GM21786 (cell line): ENCODE measurements at regions not wholly inside any gene's neighbourhood (a gene's known extent, or its start where the extent isn't known, plus 50 kb on each side); places are given as distances from the start of the nearest gene placed in this dataset.
"Not testable (repeated sequence)": the region's sequence is repeated elsewhere in the genome, so short reads cannot be mapped to it uniquely, and the experiment has no call there.

Source experiments
- ATAC-seq: cut with Tn5 transposase; IDR thresholded peaks from one replicate; pipeline ENCODE4 v1.9.1; 2021; ENCODE audit not compliant: unreplicated experiment

DNA sequence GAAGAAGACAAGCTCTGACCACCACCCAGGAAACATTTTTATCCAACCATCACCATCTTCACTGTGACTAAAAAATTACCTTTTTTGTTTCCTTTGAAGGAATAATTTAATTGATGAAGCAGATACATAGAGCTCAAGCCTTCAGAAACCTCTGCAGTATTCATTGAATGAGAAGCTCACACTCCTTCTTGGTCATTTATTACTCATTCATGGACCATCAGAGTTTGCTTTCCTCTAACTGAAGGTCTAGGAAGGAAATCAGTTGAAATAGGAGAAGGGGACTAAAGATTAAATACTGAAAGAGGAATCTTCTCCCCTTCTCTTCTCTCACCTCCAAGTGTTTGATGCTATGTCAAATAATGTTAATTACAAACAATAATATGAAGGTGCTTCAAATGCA is 290.6 kb upstream of the KLF3 start:
- ATAC-seq: no peak

GRCh38 chr4:38377195-38377594 is 286.8 kb upstream of the KLF3 start:
- no peak for ATAC-seq

DNA sequence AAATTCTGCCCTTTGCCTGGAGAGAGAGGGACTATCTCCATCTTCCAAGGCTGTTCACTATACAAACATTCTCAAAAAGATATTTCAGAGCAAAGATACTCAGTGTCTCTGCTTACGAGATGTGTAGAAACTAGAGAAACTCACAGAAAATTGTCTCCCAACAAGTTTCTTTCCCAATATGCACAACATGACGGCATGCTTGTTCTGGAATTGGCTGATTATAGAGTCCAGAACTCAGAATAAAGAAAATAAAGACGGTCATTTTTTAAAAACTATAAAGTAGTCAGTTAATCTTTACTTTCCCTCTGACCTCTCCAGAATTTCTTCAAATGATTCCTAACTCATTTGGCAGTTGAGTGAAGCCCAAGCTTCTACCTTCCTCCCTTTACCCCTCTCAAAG is 285.5 kb upstream of the KLF3 start:
- ATAC-seq: no peak

DNA sequence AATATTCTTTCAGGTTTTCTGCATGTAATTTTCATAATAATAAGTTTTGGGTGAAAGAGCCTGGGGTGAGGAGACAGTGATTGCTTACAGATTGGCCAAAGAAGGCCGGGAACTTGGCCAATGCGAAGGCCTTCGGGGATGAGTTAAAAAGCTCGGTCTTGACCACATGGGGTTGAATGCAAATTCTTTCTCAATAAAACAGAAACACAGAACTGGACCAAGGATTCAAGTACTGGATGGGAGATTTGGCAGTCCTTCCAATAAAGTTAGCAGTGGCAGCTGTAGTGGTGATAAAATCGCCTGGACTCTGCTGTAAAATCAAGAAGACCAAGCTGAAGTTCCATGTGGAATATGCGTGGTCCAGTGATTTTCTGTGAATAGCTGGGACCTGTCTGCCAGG is 282.2 kb upstream of the KLF3 start:
- no peak for ATAC-seq

DNA sequence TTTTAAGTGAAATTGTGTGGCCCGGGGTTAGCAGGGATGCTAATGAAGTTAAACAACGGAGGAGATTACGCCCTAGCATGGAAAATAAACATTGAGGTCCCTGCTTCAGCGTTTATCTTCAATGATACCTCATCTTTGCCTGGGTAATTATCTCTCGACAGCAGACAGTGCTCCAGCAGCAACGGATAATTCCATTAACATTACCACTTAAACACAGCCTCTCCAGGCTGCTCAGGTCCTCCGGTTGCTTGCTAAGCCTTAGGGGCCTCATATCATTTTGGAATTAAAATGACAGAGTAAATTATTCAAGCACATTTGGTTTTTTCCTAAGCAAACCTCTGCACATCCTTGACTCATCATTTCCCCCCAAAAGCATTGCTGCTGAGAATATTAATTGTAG is 281.5 kb upstream of the KLF3 start:
- no peak for ATAC-seq

GRCh38 chr4:38383646-38384121 is 280.3 kb upstream of the KLF3 start:
- ATAC-seq: no peak

DNA sequence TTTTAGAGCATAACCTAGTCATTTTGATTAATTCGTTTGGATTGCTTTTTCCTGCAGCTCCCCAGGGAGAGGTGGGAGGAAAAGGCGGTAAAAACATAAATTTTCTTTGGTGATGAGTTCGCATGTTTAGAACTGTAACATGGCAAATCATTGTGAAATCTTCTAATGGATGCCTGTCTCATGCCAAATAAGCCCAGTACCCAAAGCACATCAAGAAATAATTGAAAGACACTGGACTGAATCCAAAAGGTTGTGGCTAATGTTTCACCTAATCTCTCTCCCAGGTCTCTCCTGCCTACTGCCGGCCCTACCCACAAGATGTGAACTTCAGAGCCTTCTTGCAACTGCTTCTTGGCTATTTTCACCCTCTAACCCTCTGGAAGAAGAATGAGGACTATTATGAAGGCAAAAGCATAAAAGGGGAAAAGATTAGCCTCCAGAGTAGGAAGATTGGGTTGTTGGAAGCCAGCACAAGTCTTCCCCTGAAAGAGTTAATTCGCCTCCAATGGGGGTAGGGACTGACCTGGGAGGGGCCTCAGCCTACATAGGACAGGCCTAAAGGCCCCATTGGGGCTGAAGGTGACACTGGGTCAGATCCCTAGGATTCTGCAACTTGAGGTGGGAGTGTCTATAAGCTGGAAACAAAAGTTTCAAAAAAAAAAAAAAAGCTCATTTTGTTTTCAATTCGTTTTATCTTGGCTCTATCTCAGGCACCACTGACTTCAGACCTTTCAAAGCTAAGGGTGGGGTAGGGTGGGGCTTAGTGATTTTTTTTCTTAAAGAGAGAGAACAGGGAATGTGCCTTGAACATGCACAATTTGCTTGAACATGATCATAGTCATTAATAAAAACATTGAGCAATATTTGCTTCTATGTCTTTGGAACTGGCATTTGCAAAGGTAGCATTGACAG is 278.6 kb upstream of the KLF3 start:
- no peak for ATAC-seq

DNA sequence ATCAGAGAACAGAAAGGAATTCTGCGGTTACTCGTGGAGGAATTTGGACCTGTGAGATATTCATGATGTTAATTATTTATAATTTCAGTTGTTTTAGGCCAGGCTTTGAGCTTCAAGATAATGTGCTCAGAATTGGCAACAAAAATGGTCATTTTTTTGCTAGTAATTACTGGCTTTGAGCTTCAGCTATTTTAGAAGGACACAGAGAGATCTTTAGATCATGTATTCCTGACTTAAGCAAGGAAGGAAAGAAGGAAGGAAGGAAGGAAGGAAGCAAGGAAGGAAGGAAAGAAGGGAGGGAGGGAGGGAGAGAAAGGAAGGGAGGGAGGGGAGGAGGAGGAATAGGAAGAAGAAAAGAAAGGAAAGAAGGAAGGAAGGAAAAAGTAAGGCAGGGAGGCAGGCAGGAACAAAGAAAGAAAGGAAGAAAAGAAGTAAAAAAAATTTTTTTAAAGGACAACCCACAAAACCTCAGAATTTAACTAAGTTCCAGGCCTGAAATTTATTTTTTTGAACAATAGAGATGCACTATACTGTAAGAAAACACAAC is 277.9 kb upstream of the KLF3 start:
- no peak for ATAC-seq

DNA sequence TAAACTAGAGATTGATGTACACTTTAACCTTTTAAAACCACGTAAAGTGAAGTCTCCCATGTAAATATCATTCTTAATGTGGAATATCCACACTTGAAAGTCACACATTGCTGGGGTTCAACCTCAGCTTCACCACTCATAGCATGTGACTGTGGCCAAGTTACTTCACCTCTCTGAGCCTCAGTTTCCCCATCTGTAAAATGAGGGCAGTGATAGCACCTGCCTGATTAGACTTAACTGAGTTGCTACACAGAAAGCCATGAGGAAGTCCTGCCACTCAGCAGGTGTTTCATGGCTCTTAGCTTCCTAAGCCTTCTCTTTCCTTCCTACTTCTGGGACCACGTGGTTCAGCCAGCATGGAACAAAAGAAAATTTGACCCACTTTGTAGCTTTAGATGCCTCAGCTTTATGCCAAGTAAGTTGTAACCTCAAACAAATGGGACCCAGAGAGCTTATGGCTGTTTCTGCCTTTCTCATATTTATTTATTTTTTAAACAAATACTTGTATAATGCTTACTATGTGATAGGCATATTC is 277.3 kb upstream of the KLF3 start:
- ATAC-seq: no peak

DNA sequence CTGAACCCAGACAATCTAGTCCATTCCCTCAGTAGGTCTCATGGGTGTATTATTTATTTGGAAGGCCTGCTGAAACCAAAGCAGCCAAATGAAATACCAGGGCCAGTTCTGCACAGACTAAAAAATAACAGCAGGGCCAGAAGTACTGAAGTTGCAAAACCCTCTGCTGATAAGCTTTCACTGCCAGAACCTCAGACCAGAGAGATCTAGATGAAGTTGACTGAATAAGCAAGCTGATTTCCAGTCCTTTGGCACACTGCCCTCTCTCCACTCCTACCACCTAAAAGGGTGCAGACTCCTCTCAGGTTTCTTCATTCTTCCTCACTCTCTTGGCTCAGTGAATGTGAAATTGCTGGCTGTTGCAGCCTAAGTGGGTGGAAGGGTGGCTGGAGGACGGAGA is 276.7 kb upstream of the KLF3 start:
- ATAC-seq: no peak

DNA sequence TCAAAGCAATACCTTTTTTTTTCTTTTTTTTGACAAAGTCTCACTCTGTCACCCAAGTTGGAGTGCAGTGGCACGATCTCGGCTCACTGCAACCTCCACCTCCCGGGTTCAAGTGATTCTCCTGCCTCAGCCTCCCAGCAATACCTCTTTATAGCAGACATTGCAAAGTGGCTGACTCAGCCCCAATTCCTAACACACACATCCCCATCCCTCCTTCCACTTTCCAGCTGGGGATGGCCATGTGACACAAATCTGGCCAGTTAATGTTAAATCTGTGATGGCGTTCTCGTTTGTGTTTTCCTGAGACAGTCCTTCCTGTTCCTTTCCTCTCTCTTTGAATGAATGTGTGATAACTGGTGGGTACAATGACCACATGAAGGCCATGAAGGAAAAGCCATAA is 276.2 kb upstream of the KLF3 start:
- no peak for ATAC-seq

DNA sequence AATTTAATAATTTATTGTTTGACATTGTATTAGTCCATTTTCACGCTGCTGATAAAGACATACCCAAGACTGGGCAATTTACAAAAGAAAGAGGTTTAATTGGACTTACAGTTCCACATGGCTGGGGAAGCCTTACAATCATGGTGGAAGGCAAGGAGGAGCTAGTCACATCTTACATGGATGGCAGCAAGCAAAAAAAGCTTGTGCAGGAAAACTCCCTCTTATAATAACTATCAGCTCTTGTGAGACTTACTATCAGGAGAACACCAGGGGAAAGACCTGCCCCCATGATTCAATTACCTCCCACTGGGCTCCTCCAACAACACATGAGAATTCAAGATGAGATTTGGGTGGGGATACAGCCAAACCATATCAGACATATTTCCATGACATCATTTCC is 275.1 kb upstream of the KLF3 start:
- not testable (repeated sequence) for ATAC-seq

- ATAC-seq: no peak
These were observed 272.9 kb upstream of the KLF3 start for GRCh38 chr4:38390969-38391545.

GRCh38 chr4:38392223-38392855 is 271.7 kb upstream of the KLF3 start:
- ATAC-seq: no peak

GRCh38 chr4:38396091-38396490 is 267.9 kb upstream of the KLF3 start:
- no peak for ATAC-seq

DNA sequence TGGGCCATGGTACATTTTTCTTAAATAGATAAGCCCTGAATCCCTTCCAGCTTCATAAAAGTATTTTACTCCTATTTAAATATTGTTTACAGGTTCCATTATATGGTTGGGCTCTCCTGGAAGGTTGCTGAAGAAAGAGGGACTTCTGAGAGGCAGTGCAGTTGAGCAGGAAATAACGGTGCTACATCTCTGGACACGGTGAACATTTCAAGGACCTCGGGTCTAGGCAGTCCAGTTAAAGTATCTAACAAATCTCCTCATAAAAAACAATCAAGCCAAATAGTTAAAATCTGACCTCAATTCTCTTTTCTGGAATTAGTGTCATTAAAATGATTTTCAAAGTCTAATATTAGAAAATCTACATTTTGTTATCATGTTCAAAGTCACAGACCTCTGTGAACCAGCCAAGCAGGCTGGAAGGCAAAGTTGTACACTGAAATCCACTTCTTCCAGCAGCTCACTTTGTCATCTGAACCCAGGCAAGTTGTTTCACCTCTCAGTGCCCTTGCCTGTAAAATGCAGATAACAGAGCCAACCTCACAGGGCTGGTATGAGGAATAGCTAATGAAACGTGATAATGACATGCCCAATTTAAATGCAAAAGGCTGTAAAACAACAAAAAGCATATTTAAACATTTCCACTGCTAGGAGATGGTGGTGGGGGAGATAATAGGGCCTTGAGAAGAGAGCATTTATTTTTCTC is 267.0 kb upstream of the KLF3 start:
- ATAC-seq: no peak

DNA sequence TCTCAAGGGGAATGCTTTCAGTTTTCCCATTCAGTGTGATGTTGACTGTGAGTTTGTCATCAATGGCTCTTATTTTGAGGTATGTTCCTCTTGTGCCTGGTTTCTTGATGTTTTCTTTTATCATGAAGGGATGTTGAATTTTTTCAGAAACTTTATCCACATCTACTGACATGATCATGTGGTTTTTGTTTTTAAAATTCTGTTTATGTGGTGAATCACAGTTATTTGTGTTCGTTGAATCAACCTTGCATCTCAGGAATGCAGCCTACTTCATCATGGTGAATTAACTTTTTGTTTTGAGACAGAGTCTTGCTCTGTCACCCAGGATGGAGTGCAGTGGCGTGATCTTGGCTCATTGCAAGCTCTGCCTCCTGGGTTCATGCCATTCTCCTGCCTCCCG is 263.1 kb upstream of the KLF3 start:
- no peak for ATAC-seq

GRCh38 chr4:38406243-38406642 is 257.8 kb upstream of the KLF3 start:
- ATAC-seq: no peak

DNA sequence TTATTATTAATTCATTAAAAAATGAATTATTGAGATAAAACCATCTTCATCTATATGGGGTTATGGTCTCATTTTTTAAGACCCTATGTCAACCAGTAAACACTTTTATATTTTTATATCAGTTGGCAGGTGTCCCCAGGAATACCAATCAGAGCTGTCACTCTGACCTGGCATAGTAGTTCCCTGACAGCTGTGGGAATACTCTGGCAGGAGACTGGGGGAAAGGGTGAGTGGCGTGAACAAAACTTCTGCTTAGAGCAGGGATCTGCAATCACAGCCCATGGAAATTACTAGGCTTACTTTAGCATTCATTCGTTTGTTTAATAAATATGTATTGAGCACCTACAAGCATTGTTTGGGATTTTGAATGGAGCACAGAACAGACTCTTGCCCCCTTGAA is 254.1 kb upstream of the KLF3 start:
- ATAC-seq: no peak

GRCh38 chr4:38411092-38411491 is 252.9 kb upstream of the KLF3 start:
- ATAC-seq: peak; percentile 71

DNA sequence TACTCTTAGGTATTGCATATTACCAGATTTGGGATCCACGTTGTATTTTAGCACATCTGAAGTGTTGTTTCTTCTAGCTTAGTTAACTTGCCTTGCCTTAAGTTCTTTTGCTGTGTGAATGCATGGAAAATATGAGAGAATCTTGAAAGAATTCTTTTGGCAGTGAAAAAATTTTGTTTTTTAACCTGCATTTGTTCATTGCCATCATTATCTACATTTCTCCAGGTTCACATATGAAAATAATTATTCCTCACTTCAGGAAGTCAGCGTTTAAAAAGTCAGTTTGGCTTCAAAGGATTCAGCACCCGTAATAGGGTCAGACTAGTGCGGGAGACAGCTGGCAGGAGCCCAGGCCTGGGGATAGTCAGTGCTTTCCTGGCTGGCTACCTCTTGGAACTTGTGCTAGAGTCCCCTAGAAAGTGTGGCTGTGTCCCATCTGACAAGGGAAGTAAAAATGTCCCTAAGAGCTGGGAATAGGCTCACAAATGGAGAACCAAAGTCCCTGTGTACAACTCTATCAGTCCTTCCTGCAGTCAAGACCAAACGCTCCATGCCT is 251.9 kb upstream of the KLF3 start:
- no peak for ATAC-seq
